ENCODE measurements at regions not wholly inside any gene's neighbourhood (a gene's known extent, or its start where the extent isn't known, plus 50 kb on each side); places are given as distances from the start of the nearest gene placed in this dataset.

DNA sequence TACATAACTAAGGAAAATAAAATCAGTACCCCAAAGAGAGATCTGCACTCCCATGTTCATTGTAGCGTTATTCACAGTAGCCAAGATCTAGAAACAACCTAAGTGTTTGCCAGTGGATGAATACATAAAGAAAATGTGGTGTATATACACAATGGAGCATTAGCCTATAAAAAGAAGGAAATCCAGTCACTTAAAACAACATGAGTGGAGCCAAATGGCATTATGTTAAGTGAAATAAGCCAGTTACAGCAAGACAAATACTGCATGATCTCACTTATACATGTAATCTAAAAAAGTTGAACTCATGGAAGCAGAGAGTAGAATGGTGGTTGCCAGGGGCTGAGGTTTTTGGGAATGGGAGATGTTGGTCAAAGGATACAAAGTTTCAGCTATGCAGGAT is 508.3 kb upstream of the B3GALT2 start:
- no peaks in the 10 kb centered on the region for H3K36me3 ChIP-seq
- no peaks in the 10 kb centered on the region for H3K27me3 ChIP-seq
- WGBS = 87% methylated on average over 1 of the region's 1 CpG
- TF ChIP-seq POLR2AphosphoS5 (IDR thresholded peaks at IDR 0.05) (no peak), POLR2A (IDR thresholded peaks at IDR 0.05) (no peak), EP300 (IDR thresholded peaks at IDR 0.05) (no peak), CTCF (IDR thresholded peaks at IDR 0.05) (no peak)
- H3K27ac ChIP-seq = no peak overlapping the region
- no peak for DNase-seq (ENCODE audit: low spot score in 2 of 2)
- no peak overlapping the region for H3K4me3 ChIP-seq
- H3K9me3 ChIP-seq = no peaks in the 10 kb centered on the region
- no peaks in the 10 kb centered on the region for H3K4me1 ChIP-seq

- TF ChIP-seq EP300 (IDR thresholded peaks at IDR 0.05) (no peak), POLR2AphosphoS5 (IDR thresholded peaks at IDR 0.05) (no peak), POLR2A (IDR thresholded peaks at IDR 0.05) (no peak), CTCF (IDR thresholded peaks at IDR 0.05) (no peak)
- Histone ChIP-seq H3K9me3 (no peaks in the 10 kb centered on the region), H3K4me3 (no peak overlapping the region), H3K27me3 (no peaks in the 10 kb centered on the region), H3K4me1 (no peaks in the 10 kb centered on the region), H3K36me3 (no peaks in the 10 kb centered on the region), H3K27ac (no peak overlapping the region)
- no peak for DNase-seq (ENCODE audit: low spot score in 2 of 2)
- WGBS = 63% methylated on average over 2 of the region's 2 CpGs
Observed at GRCh38 chr1:193685986-193686385, 499.6 kb upstream of the B3GALT2 start.

- H3K4me3 ChIP-seq = no peak overlapping the region
- no peak for DNase-seq (ENCODE audit: low spot score in 2 of 2)
- H3K36me3 ChIP-seq = no peaks in the 10 kb centered on the region
- no peaks in the 10 kb centered on the region for H3K4me1 ChIP-seq
- H3K27me3 ChIP-seq = no peaks in the 10 kb centered on the region
- TF ChIP-seq EP300 (IDR thresholded peaks at IDR 0.05) (no peak), POLR2A (IDR thresholded peaks at IDR 0.05) (no peak), CTCF (IDR thresholded peaks at IDR 0.05) (no peak), POLR2AphosphoS5 (IDR thresholded peaks at IDR 0.05) (no peak)
- WGBS = 63% methylated on average over 1 of the region's 1 CpG
- H3K9me3 ChIP-seq = no peaks in the 10 kb centered on the region
- no peak overlapping the region for H3K27ac ChIP-seq
Observed at GRCh38 chr1:193681422-193681821, 495.0 kb upstream of the B3GALT2 start.

DNA sequence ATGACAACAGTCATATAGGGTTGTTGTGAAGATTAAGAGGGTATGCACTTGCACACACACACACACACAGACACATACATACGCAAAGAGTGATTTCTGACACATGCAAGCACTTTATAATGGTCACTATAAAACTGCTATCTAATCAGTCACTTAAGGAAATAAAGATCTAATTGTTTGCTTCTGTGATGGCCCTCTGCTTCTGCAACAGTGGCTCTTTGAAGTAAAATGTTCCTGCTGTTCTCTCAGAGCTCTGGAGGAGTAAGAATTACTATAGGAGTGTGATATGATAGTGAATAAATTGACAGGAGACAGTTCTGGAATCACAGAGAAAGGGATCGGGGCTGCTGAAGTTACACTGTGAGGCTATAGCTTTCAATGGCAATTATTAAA is 494.5 kb upstream of the B3GALT2 start:
- no peaks in the 10 kb centered on the region for H3K9me3 ChIP-seq
- H3K4me3 ChIP-seq = no peak overlapping the region
- no peak for DNase-seq (ENCODE audit: low spot score in 2 of 2)
- H3K4me1 ChIP-seq = no peaks in the 10 kb centered on the region
- H3K27me3 ChIP-seq = no peaks in the 10 kb centered on the region
- 0% methylated on average over 2 of the region's 2 CpGs for WGBS
- TF ChIP-seq EP300 (IDR thresholded peaks at IDR 0.05) = no peak
- TF ChIP-seq POLR2AphosphoS5 (IDR thresholded peaks at IDR 0.05) = no peak
- no peak for TF ChIP-seq CTCF (IDR thresholded peaks at IDR 0.05)
- no peak for TF ChIP-seq POLR2A (IDR thresholded peaks at IDR 0.05)
- H3K27ac ChIP-seq = no peak overlapping the region
- H3K36me3 ChIP-seq = no peaks in the 10 kb centered on the region

- no peaks in the 10 kb centered on the region for H3K36me3 ChIP-seq
Observed at GRCh38 chr1:193680247-193680923, 494.0 kb upstream of the B3GALT2 start.

More at GRCh38 chr1:193680247-193680923, 494.0 kb upstream of the B3GALT2 start:
- no peak for DNase-seq (ENCODE audit: low spot score in 2 of 2)
- Histone ChIP-seq H3K27me3 (no peaks in the 10 kb centered on the region), H3K9me3 (no peaks in the 10 kb centered on the region), H3K4me1 (no peaks in the 10 kb centered on the region), H3K4me3 (no peak overlapping the region), H3K27ac (no peak overlapping the region)
- 21% methylated on average over 1 of the region's 1 CpG for WGBS
- no peak for TF ChIP-seq POLR2AphosphoS5 (IDR thresholded peaks at IDR 0.05)
- TF ChIP-seq CTCF (IDR thresholded peaks at IDR 0.05) = no peak
- no peak for TF ChIP-seq POLR2A (IDR thresholded peaks at IDR 0.05)
- TF ChIP-seq EP300 (IDR thresholded peaks at IDR 0.05) = no peak
